Suprapubic skin (tissue), 4 donors: ENCODE measurements at regions not wholly inside any gene's neighbourhood (a gene's known extent, or its start where the extent isn't known, plus 50 kb on each side); places are given as distances from the start of the nearest gene placed in this dataset.
"Not testable (repeated sequence)": the region's sequence is repeated elsewhere in the genome, so short reads cannot be mapped to it uniquely, and the experiment has no call there.

Experiments
- POLR2A ChIP-seq, 2 donors: fragments of 450-650 bp; IDR thresholded peaks; one replicate each; pipeline ENCODE4 v1.6.1; 2017; ENCODE audit warnings: antibody characterized with exemption in 2 of 2, mild to moderate bottlenecking in 2 of 2, moderate library complexity in 2 of 2
- POLR2AphosphoS5 ChIP-seq, 3 donors: sonication (generic); formaldehyde crosslinking; IDR thresholded peaks; one replicate each; pipeline ENCODE4 v1.6.1; 2017; ENCODE audit warnings: antibody characterized with exemption in 3 of 3
- TF ChIP-seq, protein P1 (sequence below), 2 donors: fragments of 200-600 bp in 1 of 2; fragments of 450-650 bp in 1 of 2; sonication (generic) in 1 of 2; IDR thresholded peaks; one replicate each; pipeline ENCODE4 v1.5.1; 2016 to 2019; ENCODE audit warnings: antibody characterized with exemption in 2 of 2, mild to moderate bottlenecking in 1 of 2, moderate library complexity in 1 of 2

DNA sequence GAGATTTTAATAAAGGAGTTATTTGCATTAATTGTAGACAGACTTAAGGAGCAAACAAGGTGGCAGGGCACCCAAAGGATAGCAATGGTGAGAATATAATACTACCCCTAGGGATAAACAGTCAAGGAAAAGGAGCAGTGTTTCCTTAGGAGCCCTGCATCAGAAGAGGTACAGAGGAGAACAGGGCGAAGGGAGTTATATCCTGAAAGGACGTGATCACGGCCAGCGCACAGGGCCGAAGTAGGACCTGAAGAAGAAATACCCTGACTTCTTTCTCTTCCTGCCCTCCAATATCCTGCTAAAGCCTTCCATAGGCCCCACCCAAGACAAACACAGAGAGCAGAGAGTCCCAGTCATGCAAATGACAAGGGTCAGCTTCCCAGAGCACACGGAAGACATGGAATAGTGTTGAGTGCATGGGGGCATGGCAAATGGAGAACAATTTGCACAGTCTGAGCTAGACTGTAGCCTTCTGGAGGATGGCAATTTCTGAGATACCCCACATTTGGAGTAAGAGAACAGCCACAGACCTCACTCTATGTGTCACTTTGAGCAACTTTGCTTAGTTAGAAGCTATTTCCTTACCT lies 188.2 kb downstream of the ZNF92 start:
- TF ChIP-seq POLR2A, POLR2AphosphoS5 (IDR thresholded peaks at IDR 0.05): not testable (repeated sequence)
- TF ChIP-seq, protein P1, sequence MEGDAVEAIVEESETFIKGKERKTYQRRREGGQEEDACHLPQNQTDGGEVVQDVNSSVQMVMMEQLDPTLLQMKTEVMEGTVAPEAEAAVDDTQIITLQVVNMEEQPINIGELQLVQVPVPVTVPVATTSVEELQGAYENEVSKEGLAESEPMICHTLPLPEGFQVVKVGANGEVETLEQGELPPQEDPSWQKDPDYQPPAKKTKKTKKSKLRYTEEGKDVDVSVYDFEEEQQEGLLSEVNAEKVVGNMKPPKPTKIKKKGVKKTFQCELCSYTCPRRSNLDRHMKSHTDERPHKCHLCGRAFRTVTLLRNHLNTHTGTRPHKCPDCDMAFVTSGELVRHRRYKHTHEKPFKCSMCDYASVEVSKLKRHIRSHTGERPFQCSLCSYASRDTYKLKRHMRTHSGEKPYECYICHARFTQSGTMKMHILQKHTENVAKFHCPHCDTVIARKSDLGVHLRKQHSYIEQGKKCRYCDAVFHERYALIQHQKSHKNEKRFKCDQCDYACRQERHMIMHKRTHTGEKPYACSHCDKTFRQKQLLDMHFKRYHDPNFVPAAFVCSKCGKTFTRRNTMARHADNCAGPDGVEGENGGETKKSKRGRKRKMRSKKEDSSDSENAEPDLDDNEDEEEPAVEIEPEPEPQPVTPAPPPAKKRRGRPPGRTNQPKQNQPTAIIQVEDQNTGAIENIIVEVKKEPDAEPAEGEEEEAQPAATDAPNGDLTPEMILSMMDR (IDR thresholded peaks at IDR 0.05), result not testable (repeated sequence)
